GM18873 (cell line): ENCODE measurements at regions not wholly inside any gene's neighbourhood (a gene's known extent, or its start where the extent isn't known, plus 50 kb on each side); places are given as distances from the start of the nearest gene placed in this dataset.

Source experiments
- ATAC-seq: cut with Tn5 transposase; IDR thresholded peaks from one replicate; pipeline ENCODE4 v1.9.1; 2021; ENCODE audit warnings: mild to moderate bottlenecking, moderate library complexity, moderate number of reproducible peaks; ENCODE audit not compliant: unreplicated experiment, low FRiP score

DNA sequence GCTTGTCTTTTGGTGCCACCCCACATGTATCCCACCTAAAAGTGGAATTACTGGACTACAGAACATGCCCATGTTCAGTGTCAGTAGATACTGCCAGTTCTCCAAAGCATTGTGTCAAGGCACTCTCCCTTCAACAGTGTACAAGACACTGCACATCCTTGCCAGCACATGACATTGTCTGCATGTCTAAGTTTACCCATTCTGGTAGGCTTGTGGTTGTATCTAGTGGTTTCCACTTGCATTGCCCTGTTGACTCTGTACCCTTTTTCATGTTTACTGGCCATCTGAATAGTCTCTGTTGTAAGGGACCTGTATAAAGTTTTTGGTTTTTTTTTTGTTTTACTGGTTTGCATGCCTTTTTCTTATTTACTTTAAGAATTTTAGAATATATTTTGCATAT lies 222.4 kb upstream of the CNR1 start:
- ATAC-seq: no peak

DNA sequence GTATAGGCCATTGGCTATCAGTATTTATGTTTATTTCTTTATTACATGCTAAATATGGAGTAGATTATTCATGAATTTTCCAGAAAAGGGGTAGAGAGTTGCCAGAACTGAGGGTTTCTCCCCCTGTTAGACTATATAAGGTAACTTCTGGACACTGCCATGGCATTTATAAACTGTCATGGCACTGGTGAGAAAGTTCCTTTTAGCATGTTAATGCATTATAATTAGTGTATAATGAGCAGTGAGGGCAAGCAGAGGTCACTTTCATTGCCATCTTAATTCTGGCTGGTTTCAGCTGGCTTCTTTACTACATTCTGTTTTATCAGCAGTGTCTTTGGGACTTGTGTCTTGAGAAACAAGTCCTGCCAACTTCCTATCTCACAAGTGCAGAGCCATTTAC lies 220.0 kb upstream of the CNR1 start:
- no peak for ATAC-seq

DNA sequence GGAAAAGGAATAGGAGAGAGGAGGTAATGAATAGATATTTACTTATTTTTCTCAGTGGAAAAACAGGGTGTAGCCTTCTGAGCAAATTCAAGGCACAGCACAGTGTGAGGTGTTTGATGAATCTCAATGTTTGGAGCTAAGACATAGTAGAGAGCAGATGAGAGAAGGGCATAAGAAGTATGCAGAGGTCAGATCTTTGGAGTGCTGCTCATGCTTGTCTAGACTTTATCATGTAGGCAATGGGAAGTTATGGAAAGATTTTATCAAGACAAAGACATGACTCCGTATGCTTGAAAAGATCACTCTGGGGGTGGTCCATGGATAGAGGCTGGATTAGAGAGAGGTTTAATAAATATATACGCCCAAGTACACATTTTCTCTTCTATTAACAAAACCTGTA lies 217.0 kb upstream of the CNR1 start:
- ATAC-seq: no peak

DNA sequence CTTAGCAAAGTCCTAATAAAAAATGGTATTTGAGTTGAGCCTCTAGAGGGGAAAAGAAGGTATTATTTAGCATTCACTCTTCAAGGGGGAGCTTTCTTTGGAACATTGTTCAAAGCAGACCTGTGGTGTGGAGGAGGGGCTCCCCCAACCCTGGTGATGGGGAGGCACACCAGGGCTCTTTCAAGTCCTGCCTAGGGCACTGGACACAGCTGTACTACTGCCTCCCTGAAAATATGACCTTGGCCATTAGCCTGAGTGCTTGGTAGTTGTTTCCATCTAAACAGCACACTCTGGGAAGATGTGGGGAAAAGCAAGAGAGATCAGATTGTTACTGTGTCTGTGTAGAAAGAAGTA lies 215.1 kb upstream of the CNR1 start:
- ATAC-seq: no peak

DNA sequence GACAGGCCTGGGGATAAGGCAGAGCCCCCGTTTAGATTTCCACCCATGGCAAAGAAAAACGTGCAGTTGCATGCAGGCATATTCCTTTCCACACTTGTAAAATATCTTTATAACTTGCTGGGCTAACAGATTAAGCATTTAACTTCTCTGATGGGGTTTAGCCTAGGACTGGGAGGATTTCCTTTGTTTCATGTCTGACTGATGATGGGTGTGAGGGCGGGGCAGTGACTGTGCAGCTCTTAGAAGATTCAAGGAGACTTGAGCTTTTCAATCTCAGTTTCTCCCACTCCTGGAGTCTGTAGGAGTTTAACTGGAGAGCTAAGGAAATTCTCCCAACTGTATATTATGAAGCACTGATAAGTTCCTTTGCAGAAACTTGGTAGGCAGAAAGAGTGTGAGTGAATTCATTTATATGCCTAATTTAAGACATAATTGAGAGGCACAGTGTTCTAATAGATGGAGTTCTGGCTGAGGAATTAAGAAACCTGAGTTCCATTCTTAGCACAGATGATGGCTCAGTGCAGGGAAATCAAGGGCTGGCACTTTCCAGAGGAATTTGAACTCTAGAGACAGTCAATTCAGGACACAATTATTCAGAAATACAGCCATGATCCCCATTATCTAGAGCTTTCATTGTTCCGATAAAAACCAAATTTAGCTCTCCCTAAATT lies 214.6 kb upstream of the CNR1 start:
- no peak for ATAC-seq

DNA sequence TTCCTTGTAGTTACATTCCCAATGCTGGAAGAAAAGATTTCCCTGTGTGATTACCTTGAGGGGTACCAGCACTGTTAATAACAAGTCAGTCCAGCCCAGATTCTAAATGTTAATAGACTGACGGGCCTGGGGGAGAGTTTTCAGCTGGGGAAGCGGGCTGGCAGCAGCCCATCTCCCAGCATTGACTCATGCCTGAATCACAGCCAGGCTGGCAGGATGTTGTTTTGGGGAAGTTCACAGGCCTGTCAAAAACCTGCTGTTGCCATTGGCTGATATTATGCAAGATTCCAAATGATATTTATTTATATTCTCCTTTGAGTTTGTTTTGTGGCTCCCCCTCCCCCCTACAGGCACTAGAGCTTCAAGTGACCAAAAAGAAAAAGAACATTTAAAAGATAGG lies 213.9 kb upstream of the CNR1 start:
- ATAC-seq: no peak

DNA sequence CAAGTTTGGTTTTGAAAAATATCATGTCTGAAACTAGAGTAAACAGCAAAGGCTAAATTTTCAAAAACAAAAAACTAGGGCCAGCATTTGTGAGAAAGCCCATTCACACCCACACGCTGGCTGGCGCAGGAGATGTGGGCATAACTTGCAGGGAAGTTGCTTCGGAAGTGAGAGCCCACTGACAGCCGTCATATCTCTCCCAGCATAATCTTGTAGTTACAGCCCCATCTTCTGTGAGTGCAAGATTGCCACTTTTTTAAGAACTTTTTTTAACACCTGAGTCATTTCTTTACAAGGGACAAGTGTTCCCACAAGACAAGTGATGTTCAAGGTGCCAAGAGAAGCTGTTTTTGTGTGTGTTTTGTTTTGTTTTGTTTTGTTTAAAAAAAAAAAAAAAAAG lies 212.5 kb upstream of the CNR1 start:
- ATAC-seq: no peak

DNA sequence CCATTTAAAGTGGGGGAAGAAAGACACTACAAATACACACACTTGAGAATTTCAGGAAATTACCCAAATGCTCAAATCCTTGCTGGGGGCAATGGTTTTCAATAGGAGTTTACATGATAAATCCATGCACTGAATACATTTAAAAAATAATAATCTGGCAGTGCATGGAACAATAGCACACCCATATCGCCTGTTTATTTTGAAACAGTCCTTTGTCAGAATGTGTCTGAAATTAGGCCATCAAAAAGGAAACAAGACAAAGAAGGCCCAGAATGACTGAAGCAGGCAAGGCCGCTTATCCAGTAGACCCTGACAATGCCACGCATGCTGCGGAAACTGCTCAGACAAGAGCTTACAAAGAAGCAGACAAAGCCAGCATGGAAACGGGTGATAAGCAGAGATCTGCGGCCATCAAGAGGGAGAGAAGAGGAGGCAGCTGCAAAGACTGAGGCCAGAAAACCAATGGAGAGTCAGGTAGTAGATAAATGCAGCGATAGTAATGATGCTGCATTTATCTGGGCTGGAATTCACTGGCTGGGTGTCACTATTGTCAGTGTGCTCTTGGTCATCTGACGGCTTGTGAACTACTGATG lies 211.9 kb upstream of the CNR1 start:
- ATAC-seq: no peak

DNA sequence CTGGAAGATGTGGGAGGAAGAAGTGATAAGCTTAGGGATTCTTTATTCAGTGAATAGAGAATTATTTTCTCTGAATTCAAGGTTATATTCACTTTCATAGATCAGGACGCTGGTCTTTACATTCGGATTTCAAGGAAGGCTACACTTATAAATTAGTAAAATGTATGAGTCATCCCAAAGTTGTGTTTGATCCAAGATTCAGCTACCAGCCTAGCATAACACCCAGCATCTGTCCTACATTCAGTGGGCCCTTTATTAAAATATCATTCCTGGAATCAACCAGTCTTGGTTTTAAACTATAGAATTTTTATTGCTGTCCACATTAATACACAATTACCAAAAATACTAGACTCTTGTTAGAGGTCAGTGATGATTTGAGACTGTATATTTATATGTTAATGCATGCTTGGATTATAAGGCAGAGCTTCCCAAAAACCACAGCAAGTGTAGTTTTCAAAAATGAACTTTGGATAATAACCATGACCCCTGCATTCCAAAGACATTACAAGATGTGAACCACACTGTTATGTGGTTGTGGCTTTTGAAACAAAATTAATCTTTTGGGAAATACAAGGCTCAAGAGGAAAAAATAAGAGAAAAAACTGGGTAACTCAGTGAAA lies 210.7 kb upstream of the CNR1 start:
- ATAC-seq: no peak

DNA sequence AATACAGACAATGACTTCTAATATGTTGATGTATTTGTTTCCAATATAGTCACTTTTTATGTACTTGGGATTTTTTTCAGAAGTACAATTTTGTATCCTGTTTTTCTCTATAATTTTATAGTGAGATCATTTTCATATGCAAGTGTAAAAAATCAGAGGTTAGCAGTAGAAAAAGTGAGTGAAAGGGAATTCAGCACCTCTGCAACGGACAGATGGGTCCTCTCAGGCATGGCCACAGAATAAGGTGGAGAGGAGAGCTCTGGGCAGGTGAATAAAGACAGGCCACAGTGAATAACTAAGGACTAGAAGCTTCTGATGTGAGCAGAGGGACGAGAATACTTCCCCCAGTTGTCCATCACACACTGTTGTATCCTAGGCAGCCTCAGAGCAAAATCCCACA lies 210.1 kb upstream of the CNR1 start:
- no peak for ATAC-seq

DNA sequence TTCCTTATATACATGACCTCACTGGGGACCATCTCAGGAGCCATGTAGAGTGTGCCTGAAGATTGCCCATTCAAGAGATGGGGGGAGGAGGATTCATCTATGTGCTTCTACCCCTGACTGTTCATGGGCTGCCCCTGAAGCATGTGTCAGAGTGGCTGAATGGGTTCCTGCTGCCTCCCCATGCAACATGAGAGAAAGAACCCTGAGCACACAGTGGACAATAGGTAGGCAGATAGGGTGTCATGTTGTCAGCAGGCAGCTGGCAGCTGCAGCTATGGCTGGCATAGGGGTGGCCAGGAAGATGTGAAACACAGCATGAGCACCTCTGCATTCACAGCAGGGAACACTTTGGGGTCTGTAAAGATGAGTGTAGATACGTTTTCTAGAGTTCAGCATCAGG lies 208.4 kb upstream of the CNR1 start:
- ATAC-seq: no peak

DNA sequence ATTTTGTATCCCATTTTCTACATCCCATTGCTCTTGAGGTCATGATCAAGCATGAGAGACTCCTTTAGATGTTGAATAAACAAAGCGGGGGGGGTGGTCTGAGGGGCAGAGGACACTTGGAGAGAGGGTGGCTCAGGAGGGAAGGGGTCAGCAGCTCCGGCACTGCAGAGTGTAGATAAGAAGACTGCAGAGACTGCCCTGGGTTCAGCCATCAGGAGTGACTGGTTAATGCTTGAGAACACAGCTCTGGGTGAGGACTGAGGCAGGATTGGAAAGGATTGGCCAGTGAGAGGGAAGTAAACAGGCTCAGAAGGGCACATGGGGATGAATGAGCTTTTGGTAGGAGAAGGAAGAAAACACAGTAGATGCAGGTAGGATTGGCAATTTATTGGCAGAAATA lies 205.3 kb upstream of the CNR1 start:
- no peak for ATAC-seq

DNA sequence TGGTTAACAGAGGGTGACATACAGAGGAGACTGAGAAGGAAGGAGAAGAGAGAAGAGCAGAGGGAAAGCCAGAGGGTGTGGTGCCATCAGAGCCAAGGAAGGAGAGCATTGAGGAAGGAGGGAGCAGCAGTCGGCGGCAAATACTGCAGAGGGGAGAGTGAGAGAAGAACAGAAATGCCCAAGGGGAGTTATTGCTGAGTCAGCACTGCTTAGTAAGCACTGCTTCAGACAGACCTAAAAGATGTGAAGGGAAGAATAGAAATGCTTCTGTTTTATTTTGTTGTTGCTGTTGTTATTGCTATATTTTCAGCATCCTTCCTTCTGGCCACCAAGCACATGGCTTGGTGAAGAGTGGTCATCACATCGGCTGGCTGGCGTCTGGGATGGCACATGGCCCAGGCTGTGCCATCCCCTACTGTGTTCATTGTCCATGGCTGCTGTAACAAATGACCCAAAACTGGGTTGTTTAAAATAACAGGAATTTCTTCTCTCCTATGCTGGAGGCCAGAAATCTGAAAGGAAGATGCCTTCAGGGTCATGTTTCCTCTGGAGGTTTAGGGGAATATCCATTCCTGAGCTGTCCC lies 204.1 kb upstream of the CNR1 start:
- ATAC-seq: no peak

DNA sequence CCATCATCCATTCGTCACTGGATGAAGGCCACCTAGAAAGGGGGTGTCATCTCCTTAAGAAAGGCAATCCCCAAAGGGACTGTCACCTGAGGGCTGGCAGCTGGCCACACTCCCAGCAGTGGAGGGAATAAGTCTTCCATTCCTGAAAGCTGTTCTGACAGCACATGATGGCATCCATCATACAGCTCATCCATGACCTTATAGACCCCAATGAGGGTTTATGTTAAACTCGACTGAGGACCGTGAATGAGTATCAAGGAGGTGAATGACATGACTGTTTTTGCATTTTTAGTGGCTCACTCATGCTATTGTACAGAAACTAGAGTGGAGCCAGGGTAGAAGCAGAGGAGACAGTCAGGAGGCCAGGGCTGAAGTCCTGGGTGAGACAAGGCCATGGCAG lies 203.1 kb upstream of the CNR1 start:
- ATAC-seq: no peak

DNA sequence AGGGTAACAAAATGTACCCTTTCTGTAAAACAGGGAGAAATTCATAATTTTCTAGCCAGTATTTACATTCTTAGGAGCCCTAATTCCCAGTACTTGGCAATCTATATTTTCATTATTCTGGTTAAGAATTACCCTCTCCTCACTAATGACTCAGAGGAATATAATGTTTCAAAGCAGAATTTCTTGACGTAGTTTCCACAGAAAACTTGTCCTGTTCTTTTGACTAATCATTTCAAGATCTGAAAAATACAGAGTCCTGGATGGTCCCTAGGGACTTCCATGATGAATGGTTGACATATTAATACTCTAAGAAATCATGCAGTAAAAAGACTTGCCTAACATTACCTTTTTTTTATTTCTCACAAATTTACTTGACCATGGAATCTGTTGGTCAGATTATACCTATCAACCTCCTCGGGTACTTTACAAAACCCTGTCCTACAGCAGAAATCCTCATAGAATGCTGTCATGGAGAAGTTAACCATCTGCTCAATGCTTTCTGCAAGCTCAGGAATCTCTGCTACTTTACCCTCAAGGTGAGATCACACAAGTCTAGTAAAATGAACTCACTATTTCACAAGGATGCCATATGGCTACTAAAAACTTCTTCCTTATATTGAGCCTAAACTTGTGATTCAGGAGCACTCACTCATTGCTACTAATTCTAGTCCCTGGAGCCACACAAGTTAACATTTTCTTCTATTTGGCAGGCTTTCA lies 202.1 kb upstream of the CNR1 start:
- ATAC-seq: no peak

DNA sequence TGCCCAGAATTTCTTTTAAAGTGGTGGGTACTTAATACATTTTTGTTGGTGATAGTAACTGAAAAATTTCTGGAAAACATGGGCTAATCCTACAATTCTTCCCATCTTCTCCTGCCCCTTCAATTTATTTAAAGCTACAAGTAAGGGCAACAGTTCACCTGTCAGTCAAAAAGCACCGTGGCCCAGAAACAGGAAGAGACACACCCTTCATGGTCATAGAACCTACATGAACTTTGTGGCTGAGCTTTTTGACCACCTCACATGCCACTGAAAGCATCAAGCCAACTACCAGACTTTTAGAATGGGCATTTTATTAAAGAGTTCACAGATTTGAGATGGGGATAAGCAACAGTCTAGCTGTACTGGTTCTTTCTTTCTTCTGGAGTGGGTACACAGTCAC lies 201.1 kb upstream of the CNR1 start:
- no peak for ATAC-seq

DNA sequence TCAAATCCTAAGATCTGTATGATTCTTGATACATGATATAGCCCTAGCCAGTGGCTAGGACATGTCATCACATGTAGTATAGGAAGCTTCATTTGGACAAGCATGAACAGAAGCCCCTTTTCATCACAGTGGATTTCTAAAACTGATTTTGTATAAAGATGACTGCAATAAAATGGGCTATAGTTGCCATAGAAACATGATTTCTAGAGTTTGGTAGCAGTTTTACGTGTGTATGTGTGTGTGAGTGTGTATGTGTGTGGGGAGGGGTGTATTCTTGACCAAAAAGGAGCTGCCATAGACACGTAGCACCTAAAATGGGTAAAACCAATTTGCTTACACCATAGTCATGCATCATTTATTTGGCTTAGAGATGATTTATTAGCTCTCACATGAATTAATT lies 200.5 kb upstream of the CNR1 start:
- ATAC-seq: no peak

DNA sequence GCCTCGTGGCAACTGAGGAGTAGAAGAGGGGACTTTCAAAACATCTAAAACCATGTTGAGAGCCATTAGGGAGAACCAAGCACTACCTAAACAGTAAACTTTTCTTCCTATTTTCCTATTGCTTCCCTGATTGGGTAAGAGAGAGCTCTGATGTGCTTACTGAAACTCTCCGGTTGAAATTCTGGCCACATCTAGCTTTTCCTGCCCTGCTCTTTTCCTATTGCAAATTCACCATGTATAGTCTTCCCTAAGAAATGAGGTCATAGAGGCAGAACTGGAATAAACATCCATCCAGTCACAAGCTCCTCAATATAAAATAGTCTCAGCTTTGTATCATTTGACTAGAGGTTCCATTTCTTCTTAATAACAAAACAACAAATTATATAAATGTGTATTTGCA lies 199.5 kb upstream of the CNR1 start:
- ATAC-seq: no peak

DNA sequence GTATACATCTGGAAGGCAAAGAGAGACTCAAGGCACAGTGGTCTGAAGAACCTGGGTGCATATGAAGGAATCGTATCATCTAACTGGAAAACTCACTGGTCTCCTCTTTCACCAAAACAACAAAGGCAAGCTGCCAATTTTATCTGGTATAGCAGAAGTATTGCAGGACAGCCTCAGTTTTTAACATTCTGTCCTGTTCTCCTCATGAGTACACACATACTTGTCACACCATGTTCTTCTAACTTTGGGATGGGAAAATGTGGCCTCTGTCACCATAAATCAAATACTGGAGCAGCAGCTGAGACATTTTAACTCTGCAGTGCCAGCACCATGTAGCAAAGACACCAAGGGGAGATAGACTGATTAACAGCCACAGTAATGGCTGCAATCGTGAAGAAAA lies 199.1 kb upstream of the CNR1 start:
- ATAC-seq: no peak

DNA sequence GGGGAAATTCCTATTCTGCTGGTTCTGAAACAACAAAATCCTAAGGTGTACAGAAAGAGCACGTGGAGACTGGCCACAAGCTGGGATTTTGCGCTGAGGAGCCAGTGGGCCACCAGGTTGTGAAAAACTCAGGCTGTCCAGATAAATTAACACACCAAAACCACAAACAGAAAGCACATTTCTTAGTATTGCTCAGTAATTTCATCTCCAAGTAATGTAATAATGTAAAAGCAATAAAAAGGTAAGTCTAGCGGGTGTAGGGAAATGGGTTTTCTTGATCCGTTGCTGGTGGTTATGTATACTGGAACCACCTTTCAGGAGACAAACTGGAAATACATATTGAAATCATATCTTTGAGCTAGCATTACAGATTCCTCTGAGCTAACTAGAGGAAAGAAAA lies 195.6 kb upstream of the CNR1 start:
- ATAC-seq: no peak

DNA sequence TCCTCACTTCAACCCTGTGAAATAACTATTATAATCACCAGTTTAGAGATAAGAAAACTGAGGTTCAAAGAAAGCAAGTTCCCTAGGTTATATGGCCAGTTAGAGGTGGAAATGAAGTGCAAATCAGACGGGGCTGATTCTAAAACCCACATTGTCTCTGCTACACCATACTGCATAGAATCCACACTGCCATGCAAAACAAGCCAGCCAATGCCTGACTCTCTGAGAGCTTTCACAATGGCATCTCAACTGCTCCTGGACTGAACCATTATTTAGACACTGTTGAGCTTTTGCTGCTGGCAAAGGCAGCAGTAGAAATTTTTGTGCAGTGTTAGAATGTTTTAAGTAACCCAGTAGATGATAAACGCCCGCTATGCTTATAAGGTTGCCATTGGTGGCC lies 195.2 kb upstream of the CNR1 start:
- ATAC-seq: no peak
